ENCODE measurements at regions not wholly inside any gene's neighbourhood (a gene's known extent, or its start where the extent isn't known, plus 50 kb on each side); places are given as distances from the start of the nearest gene placed in this dataset.
A peak's percentile ranks its signal among the peaks of the same experiment; 100 is the strongest.
"Not testable (repeated sequence)": the region's sequence is repeated elsewhere in the genome, so short reads cannot be mapped to it uniquely, and the experiment has no call there.

DNA sequence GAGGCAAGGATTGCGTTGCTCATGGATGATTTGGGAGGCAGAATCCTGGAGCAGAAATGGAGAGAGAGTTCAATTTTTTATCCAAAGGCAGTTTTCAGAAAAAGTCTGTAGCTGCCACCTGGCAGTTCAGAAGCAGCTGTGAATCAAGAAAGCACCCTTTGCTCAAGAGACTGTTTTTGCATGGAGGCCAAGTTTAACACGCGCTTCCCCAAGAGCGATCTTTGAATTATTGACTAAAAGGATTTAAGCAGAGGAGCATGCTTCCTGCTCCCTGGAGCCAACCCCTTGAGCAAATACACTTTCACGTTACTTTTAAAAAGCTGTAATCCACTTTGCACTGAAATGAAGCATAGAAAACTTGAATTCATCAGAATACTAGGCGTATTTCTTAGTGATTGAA lies 252.4 kb downstream of the RNF144A start:
- no peak overlapping the region for H3K9ac ChIP-seq (ENCODE audit: extremely low read depth, low read length, poor library complexity, severe bottlenecking)
- no peaks in the 10 kb centered on the region for H3K36me3 ChIP-seq (ENCODE audit: control insufficient read depth, insufficient read depth, low read length)
- H3K4me3 Mint-ChIP-seq, result no peak overlapping the region
- no peak overlapping the region for H3K27ac Mint-ChIP-seq
- H3K9me3 ChIP-seq (ENCODE audit: control insufficient read depth, low read length), result no peaks in the 10 kb centered on the region
- peaks cover 25% of the 10 kb centered on the region for H3K4me1 Mint-ChIP-seq
- no peaks in the 10 kb centered on the region for H3K27me3 ChIP-seq (ENCODE audit: control insufficient read depth, insufficient read depth, low read length, poor library complexity, severe bottlenecking)
- no peaks in the 10 kb centered on the region for H3K9me3 Mint-ChIP-seq
- TF ChIP-seq CTCF (conservative IDR thresholded peaks at IDR 0.05), result no peak
- peak overlapping the region; percentile 30 for H3K4me3 ChIP-seq (ENCODE audit: low read length)
- peaks cover 13% of the 10 kb centered on the region for H3K4me1 ChIP-seq (ENCODE audit: control insufficient read depth, insufficient read depth, low read length)
- H3K36me3 Mint-ChIP-seq (ENCODE audit: low read depth), result no peaks in the 10 kb centered on the region
- no peak overlapping the region for H3K27ac ChIP-seq (ENCODE audit: low read depth, low read length)
- no peak for DNase-seq
- peaks cover 2% of the 10 kb centered on the region for H3K27me3 Mint-ChIP-seq (ENCODE audit: insufficient read depth)
- 86 to 87% methylated on average over 5 of the region's 6 CpGs for WGBS, 2 experiments (ENCODE audit: insufficient coverage in 1 of 2, insufficient read length in 1 of 2)

DNA sequence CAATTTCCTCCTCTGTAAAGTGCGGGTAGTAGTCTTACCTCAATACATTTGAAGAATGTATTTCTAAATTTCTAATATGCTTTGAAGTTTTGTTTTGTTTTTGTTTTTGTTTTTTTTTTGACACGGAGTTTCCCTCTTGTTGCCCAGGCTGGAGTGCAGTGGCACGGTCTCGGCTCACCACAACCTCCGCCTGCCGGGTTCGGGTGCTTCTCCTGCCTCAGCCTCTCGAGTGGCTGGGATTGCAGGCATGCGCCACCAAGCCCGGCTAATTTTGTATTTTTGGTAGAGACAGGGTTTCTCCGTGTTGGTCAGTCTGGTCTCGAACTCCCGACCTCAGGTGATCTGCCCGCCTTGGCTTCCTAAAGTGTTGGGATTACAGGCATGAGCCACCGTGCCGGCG lies 261.8 kb downstream of the RNF144A start:
- H3K36me3 ChIP-seq (ENCODE audit: control insufficient read depth, insufficient read depth, low read length); H3K27ac Mint-ChIP-seq; H3K9me3 ChIP-seq (ENCODE audit: control insufficient read depth, low read length); H3K4me3 ChIP-seq (ENCODE audit: low read length); H3K9ac ChIP-seq (ENCODE audit: extremely low read depth, low read length, poor library complexity, severe bottlenecking); H3K4me3 Mint-ChIP-seq; H3K36me3 Mint-ChIP-seq (ENCODE audit: low read depth); H3K4me1 ChIP-seq (ENCODE audit: control insufficient read depth, insufficient read depth, low read length); H3K9me3 Mint-ChIP-seq; H3K27ac ChIP-seq (ENCODE audit: low read depth, low read length); H3K27me3 ChIP-seq (ENCODE audit: control insufficient read depth, insufficient read depth, low read length, poor library complexity, severe bottlenecking); H3K4me1 Mint-ChIP-seq; H3K27me3 Mint-ChIP-seq (ENCODE audit: insufficient read depth); DNase-seq: not testable (repeated sequence)
- WGBS, 2 experiments (ENCODE audit: insufficient coverage in 1 of 2, insufficient read length in 1 of 2), result 93 to 98% methylated on average over 16 of the region's 17 CpGs

- H3K9ac ChIP-seq (ENCODE audit: extremely low read depth, low read length, poor library complexity, severe bottlenecking), result no peak overlapping the region
- peaks cover 8% of the 10 kb centered on the region for H3K9me3 Mint-ChIP-seq
- TF ChIP-seq CTCF (conservative IDR thresholded peaks at IDR 0.05), result no peak
- H3K36me3 Mint-ChIP-seq (ENCODE audit: low read depth), result no peaks in the 10 kb centered on the region
- 90 to 92% methylated on average over 8 to 9 of the region's 9 CpGs for WGBS, 2 experiments (ENCODE audit: insufficient coverage in 1 of 2, insufficient read length in 1 of 2)
- no peak overlapping the region for H3K27ac Mint-ChIP-seq
- no peak for DNase-seq
- H3K4me1 ChIP-seq (ENCODE audit: control insufficient read depth, insufficient read depth, low read length), result no peaks in the 10 kb centered on the region
- no peaks in the 10 kb centered on the region for H3K27me3 ChIP-seq (ENCODE audit: control insufficient read depth, insufficient read depth, low read length, poor library complexity, severe bottlenecking)
- peaks cover 12% of the 10 kb centered on the region for H3K4me1 Mint-ChIP-seq
- H3K4me3 ChIP-seq (ENCODE audit: low read length), result no peak overlapping the region
- H3K36me3 ChIP-seq (ENCODE audit: control insufficient read depth, insufficient read depth, low read length), result no peaks in the 10 kb centered on the region
- no peak overlapping the region for H3K4me3 Mint-ChIP-seq
- no peak overlapping the region for H3K27ac ChIP-seq (ENCODE audit: low read depth, low read length)
- peaks cover 2% of the 10 kb centered on the region for H3K27me3 Mint-ChIP-seq (ENCODE audit: insufficient read depth)
- no peaks in the 10 kb centered on the region for H3K9me3 ChIP-seq (ENCODE audit: control insufficient read depth, low read length)
Observed at GRCh38 chr2:7180638-7181370, 263.6 kb downstream of the RNF144A start.

- no peak for TF ChIP-seq CTCF (conservative IDR thresholded peaks at IDR 0.05)
- no peak for DNase-seq
- Mint-ChIP-seq H3K36me3 (ENCODE audit: low read depth) (no peaks in the 10 kb centered on the region), H3K4me1 (peaks cover 15% of the 10 kb centered on the region), H3K9me3 (peaks cover 1% of the 10 kb centered on the region), H3K27ac (no peak overlapping the region), H3K4me3 (no peak overlapping the region), H3K27me3 (ENCODE audit: insufficient read depth) (peaks cover 4% of the 10 kb centered on the region)
- WGBS, 2 experiments (ENCODE audit: insufficient coverage in 1 of 2, insufficient read length in 1 of 2), result 93 to 100% methylated on average over 2 to 3 of the region's 3 CpGs
- Histone ChIP-seq H3K9me3 (ENCODE audit: control insufficient read depth, low read length) (no peaks in the 10 kb centered on the region), H3K9ac (ENCODE audit: extremely low read depth, low read length, poor library complexity, severe bottlenecking) (no peak overlapping the region), H3K27ac (ENCODE audit: low read depth, low read length) (no peak overlapping the region), H3K27me3 (ENCODE audit: control insufficient read depth, insufficient read depth, low read length, poor library complexity, severe bottlenecking) (no peaks in the 10 kb centered on the region), H3K4me3 (ENCODE audit: low read length) (no peak overlapping the region), H3K4me1 (ENCODE audit: control insufficient read depth, insufficient read depth, low read length) (no peaks in the 10 kb centered on the region), H3K36me3 (ENCODE audit: control insufficient read depth, insufficient read depth, low read length) (no peaks in the 10 kb centered on the region)
Observed at GRCh38 chr2:7182525-7182924, 265.3 kb downstream of the RNF144A start.

Data from endodermal cell (in vitro differentiated cells).